Astrocyte of the spinal cord (primary cell): ENCODE measurements at regions not wholly inside any gene's neighbourhood (a gene's known extent, or its start where the extent isn't known, plus 50 kb on each side); places are given as distances from the start of the nearest gene placed in this dataset.

Source experiments
- DNase-seq: peaks from one replicate; pipeline ENCODE4 v3.0.0; 2011; ENCODE audit warnings: low read depth, low spot score
- H3K4me3 ChIP-seq: 2 replicates; pipeline ENCODE4 v1.5.1; 2011; ENCODE audit warnings: low read depth, mild to moderate bottlenecking, low read length, moderate library complexity
- in situ Hi-C: cut with HindIII; loops from 2 replicates; pipeline ENCODE4 v1.10.0; 2017; ENCODE audit warnings: low sequenced_read_pairs
- TF ChIP-seq, protein P1 (sequence below): IDR thresholded peaks from 2 replicates; pipeline ENCODE4 v1.5.1; 2012; ENCODE audit warnings: low read depth, mild to moderate bottlenecking, low read length, inconsistent platforms

DNA sequence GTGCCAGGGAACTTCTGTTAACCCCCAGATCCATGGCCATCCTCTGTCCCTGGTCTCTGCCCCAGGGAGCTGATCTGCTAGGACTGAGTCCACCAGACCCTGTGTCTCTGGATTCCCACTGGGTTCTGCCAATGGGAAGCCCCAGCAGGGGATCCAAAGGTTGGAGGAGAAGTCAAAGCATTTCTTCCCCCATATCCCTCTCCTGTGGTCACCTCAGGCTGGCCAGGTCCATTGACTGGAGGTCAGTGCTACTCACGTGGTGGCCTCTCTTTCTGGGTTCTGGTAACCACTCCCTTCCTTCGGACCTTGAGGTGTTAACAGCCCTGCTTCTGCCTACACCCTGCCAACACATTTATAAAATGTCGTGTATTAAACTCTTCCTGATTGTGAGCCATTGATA, 69.7 kb upstream of the NECTIN1 start:
- no peak for DNase-seq
- no peak overlapping the region for H3K4me3 ChIP-seq
- in situ Hi-C loops: no loop called here
- TF ChIP-seq, protein P1, sequence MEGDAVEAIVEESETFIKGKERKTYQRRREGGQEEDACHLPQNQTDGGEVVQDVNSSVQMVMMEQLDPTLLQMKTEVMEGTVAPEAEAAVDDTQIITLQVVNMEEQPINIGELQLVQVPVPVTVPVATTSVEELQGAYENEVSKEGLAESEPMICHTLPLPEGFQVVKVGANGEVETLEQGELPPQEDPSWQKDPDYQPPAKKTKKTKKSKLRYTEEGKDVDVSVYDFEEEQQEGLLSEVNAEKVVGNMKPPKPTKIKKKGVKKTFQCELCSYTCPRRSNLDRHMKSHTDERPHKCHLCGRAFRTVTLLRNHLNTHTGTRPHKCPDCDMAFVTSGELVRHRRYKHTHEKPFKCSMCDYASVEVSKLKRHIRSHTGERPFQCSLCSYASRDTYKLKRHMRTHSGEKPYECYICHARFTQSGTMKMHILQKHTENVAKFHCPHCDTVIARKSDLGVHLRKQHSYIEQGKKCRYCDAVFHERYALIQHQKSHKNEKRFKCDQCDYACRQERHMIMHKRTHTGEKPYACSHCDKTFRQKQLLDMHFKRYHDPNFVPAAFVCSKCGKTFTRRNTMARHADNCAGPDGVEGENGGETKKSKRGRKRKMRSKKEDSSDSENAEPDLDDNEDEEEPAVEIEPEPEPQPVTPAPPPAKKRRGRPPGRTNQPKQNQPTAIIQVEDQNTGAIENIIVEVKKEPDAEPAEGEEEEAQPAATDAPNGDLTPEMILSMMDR: no peak

- H3K4me3 ChIP-seq: no peak overlapping the region
- DNase-seq: no peak
- TF ChIP-seq, protein P1: no peak
- in situ Hi-C loops: no loop called here
Measured at GRCh38 chr11:119797736-119798135, 68.7 kb upstream of the NECTIN1 start.

DNA sequence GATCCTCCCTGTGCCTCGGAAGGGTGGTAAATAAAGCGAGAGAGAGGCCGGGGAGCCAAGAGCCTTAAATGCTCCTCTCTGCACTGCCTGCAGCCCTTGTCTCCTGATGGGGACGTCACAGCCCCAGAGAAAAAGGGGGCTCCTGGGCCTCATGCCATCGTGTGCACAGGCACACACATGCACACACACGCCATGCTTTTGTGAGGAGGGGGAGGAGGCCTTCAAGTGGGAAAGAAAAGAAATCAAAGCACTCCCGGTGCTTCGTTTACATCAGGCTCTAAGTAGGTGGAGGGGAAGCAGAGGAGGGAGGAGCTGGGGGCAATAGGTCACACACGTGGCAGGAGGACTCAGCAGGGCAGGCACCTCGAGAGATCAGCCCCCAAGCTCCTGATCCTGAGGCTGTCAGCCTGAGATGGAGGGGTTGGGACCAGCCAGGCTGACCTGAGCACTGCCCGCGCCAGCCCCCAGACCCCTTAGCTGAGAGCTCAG, 68.2 kb upstream of the NECTIN1 start:
- in situ Hi-C loops: no loop called here
- H3K4me3 ChIP-seq: no peak overlapping the region
- no peak for DNase-seq
- TF ChIP-seq, protein P1: no peak

DNA sequence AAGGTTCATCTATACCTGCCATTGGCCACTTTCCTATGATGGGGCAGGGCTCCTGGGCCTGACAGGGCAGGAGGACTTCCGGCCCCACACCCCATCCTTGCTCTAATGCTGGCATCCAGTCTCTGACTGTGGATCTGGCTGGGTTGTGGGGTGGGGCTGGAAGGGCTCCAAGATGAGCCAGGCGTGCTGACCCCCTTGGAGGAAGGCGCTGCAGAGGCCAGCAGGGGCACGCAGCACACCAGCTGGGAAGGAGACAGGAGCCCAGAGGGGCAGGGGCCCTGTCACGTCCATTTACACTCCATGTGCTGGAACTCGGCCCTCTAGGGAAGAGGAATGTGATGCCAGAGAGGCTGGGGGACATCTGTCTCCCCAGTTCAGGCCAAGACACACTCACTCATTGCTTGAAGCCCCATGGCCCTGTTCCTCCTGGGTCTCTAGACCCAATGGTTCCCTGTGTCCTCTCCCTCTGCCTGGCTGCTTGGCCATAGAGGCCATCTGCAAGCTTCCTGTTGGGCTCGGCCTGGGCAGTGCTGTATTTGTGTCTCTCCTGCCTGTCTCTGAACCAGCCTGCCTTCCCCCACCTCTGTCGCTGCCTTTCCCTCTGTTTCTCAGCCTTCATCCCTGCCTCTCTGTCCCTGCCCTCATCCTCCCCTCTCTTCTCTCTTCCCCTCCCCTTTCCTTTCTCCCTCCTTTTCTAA, 67.5 kb upstream of the NECTIN1 start:
- no peak for DNase-seq
- no peak overlapping the region for H3K4me3 ChIP-seq
- TF ChIP-seq, protein P1: no peak
- in situ Hi-C loops: no loop called here

- DNase-seq: no peak
- in situ Hi-C loops: no loop called here
- TF ChIP-seq, protein P1: no peak
Measured at GRCh38 chr11:119795690-119796089, 66.7 kb upstream of the NECTIN1 start.

GRCh38 chr11:119795231-119795630, 66.2 kb upstream of the NECTIN1 start:
- H3K4me3 ChIP-seq: no peak overlapping the region
- TF ChIP-seq, protein P1: no peak
- DNase-seq: peak; percentile 86
- in situ Hi-C loops: no loop called here

More at GRCh38 chr11:119795690-119796089, 66.7 kb upstream of the NECTIN1 start:
- no peak overlapping the region for H3K4me3 ChIP-seq
